ENCODE measurements at regions not wholly inside any gene's neighbourhood (a gene's known extent, or its start where the extent isn't known, plus 50 kb on each side); places are given as distances from the start of the nearest gene placed in this dataset.
A peak's percentile ranks its signal among the peaks of the same experiment; 100 is the strongest.
"Not testable (repeated sequence)": the region's sequence is repeated elsewhere in the genome, so short reads cannot be mapped to it uniquely, and the experiment has no call there.

GRCh38 chrX:149420566-149420965 lies 84.5 kb downstream of the IDS start:
- not testable (repeated sequence) for H3K27ac ChIP-seq (ENCODE audit: low read depth, low read length)
- H3K9me3 ChIP-seq (ENCODE audit: control insufficient read depth, insufficient read depth, low read depth, low read length): peaks cover 32% of the 10 kb centered on the region

DNA sequence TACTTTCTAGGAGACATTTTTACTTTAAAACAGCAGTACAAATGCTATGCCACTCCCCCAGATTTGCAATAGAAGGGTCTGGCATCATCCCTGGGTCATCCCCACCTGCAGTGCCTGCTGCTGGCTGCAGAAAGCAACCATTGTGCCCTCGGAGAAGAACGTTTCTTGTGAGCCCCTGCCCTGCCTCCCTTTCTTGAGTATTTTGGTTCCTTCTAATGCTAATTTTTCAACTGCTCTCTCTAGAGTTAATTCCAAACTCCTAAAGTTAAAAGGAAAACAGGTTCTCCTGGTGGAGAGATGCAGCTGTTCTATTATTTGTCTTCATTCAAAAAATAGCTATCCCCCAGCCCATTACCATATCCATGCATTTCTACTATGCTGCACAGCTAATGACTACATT lies 107.1 kb downstream of the IDS start:
- peaks cover 17% of the 10 kb centered on the region; the same call in 1 of the 2 replicates for H3K9me3 ChIP-seq (ENCODE audit: control insufficient read depth, insufficient read depth, low read depth, low read length)
- H3K4me1 ChIP-seq (ENCODE audit: control insufficient read depth, insufficient read depth, low read length): peaks cover 15% of the 10 kb centered on the region
- peak overlapping the region; percentile 87 for H3K27ac ChIP-seq (ENCODE audit: low read depth, low read length)
- H3K36me3 ChIP-seq (ENCODE audit: control insufficient read depth, insufficient read depth, low read length): no peaks in the 10 kb centered on the region
- H3K9ac ChIP-seq (ENCODE audit: low read length): no peak overlapping the region
- H3K27me3 ChIP-seq (ENCODE audit: control insufficient read depth, insufficient read depth, low read length): no peaks in the 10 kb centered on the region
- no peak overlapping the region for H3K4me3 ChIP-seq (ENCODE audit: low read depth, low read length)

More at GRCh38 chrX:149420566-149420965, 84.5 kb downstream of the IDS start:
- not testable (repeated sequence) for H3K36me3 ChIP-seq (ENCODE audit: control insufficient read depth, insufficient read depth, low read length); H3K27me3 ChIP-seq (ENCODE audit: control insufficient read depth, insufficient read depth, low read length); H3K4me1 ChIP-seq (ENCODE audit: control insufficient read depth, insufficient read depth, low read length); H3K4me3 ChIP-seq (ENCODE audit: low read depth, low read length); H3K9ac ChIP-seq (ENCODE audit: low read length)

- peaks cover 17% of the 10 kb centered on the region; the same call in 1 of the 2 replicates for H3K9me3 ChIP-seq (ENCODE audit: control insufficient read depth, insufficient read depth, low read depth, low read length)
- no peak overlapping the region for H3K4me3 ChIP-seq (ENCODE audit: low read depth, low read length)
- no peaks in the 10 kb centered on the region for H3K27me3 ChIP-seq (ENCODE audit: control insufficient read depth, insufficient read depth, low read length)
- H3K4me1 ChIP-seq (ENCODE audit: control insufficient read depth, insufficient read depth, low read length): peaks cover 4% of the 10 kb centered on the region; the same call in 1 of the 2 replicates
- H3K9ac ChIP-seq (ENCODE audit: low read length): no peak overlapping the region
- H3K27ac ChIP-seq (ENCODE audit: low read depth, low read length): no peak overlapping the region
- H3K36me3 ChIP-seq (ENCODE audit: control insufficient read depth, insufficient read depth, low read length): no peaks in the 10 kb centered on the region
Measured at GRCh38 chrX:149392921-149393320, 112.2 kb downstream of the IDS start.

- Histone ChIP-seq H3K27me3 (ENCODE audit: control insufficient read depth, insufficient read depth, low read length) (no peaks in the 10 kb centered on the region), H3K27ac (ENCODE audit: low read depth, low read length) (no peak overlapping the region), H3K4me3 (ENCODE audit: low read depth, low read length) (no peak overlapping the region), H3K4me1 (ENCODE audit: control insufficient read depth, insufficient read depth, low read length) (no peaks in the 10 kb centered on the region), H3K9me3 (ENCODE audit: control insufficient read depth, insufficient read depth, low read depth, low read length) (peaks cover 12% of the 10 kb centered on the region; the same call in 1 of the 2 replicates), H3K9ac (ENCODE audit: low read length) (no peak overlapping the region), H3K36me3 (ENCODE audit: control insufficient read depth, insufficient read depth, low read length) (no peaks in the 10 kb centered on the region)
Measured at GRCh38 chrX:149383852-149384251, 121.3 kb downstream of the IDS start.

DNA sequence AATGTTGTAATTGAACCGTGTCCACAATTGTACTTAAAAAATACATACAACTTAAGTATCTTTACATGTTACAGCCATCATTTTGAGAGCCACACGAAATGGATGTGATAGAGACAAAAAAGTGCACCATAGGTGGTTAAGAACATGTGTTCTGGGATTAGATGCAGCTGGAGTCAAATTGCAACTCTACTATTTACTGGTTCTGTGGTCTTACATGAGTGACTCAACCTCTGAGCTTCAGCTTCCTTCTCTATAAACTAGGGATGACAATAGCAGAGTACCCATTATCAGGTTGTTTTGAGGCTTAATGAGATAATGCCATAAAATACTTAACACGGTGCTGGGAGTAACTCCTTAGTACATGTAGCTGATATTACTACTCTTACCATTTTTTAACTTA lies 130.4 kb downstream of the IDS start:
- peaks cover 4% of the 10 kb centered on the region; the same call in 1 of the 2 replicates for H3K4me1 ChIP-seq (ENCODE audit: control insufficient read depth, insufficient read depth, low read length)
- no peaks in the 10 kb centered on the region; the same call in 1 of the 2 replicates for H3K27me3 ChIP-seq (ENCODE audit: control insufficient read depth, insufficient read depth, low read length)
- no peaks in the 10 kb centered on the region for H3K9me3 ChIP-seq (ENCODE audit: control insufficient read depth, insufficient read depth, low read depth, low read length)
- no peak overlapping the region for H3K4me3 ChIP-seq (ENCODE audit: low read depth, low read length)
- no peak overlapping the region for H3K27ac ChIP-seq (ENCODE audit: low read depth, low read length)
- no peaks in the 10 kb centered on the region for H3K36me3 ChIP-seq (ENCODE audit: control insufficient read depth, insufficient read depth, low read length)
- H3K9ac ChIP-seq (ENCODE audit: low read length): no peak overlapping the region

GRCh38 chrX:149372866-149373265 lies 132.2 kb downstream of the IDS start:
- H3K27me3 ChIP-seq (ENCODE audit: control insufficient read depth, insufficient read depth, low read length): no peaks in the 10 kb centered on the region; the same call in 1 of the 2 replicates
- no peaks in the 10 kb centered on the region for H3K9me3 ChIP-seq (ENCODE audit: control insufficient read depth, insufficient read depth, low read depth, low read length)
- H3K27ac ChIP-seq (ENCODE audit: low read depth, low read length): no peak overlapping the region
- H3K36me3 ChIP-seq (ENCODE audit: control insufficient read depth, insufficient read depth, low read length): no peaks in the 10 kb centered on the region
- no peak overlapping the region for H3K9ac ChIP-seq (ENCODE audit: low read length)
- no peak overlapping the region for H3K4me3 ChIP-seq (ENCODE audit: low read depth, low read length)
- peaks cover 4% of the 10 kb centered on the region; the same call in 1 of the 2 replicates for H3K4me1 ChIP-seq (ENCODE audit: control insufficient read depth, insufficient read depth, low read length)

DNA sequence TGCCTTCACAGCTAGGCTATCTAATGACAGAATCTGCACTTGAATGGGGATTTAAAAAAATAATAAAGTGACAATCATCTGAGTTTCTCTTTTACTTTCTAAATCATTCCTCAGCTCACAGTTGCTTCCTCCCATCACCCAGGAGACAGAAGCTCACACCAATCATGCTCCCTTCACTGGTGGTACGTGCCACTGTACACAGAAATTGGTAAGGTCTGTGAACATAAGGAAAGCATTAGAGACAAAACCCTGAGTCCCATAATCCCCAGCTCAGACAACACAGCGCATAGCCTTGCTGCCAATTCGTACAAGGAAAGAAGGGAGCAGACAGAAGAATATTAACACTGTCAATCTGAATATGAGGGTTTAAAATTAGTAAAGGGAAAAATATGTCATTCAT lies 133.1 kb downstream of the IDS start:
- Histone ChIP-seq H3K27ac (ENCODE audit: low read depth, low read length) (no peak overlapping the region), H3K36me3 (ENCODE audit: control insufficient read depth, insufficient read depth, low read length) (no peaks in the 10 kb centered on the region), H3K9ac (ENCODE audit: low read length) (no peak overlapping the region)

GRCh38 chrX:149370097-149370496 lies 135.0 kb downstream of the IDS start:
- H3K9me3 ChIP-seq (ENCODE audit: control insufficient read depth, insufficient read depth, low read depth, low read length): no peaks in the 10 kb centered on the region
- no peaks in the 10 kb centered on the region for H3K36me3 ChIP-seq (ENCODE audit: control insufficient read depth, insufficient read depth, low read length)
- no peak overlapping the region for H3K9ac ChIP-seq (ENCODE audit: low read length)
- no peak overlapping the region for H3K27ac ChIP-seq (ENCODE audit: low read depth, low read length)
- H3K4me1 ChIP-seq (ENCODE audit: control insufficient read depth, insufficient read depth, low read length): peaks cover 6% of the 10 kb centered on the region
- H3K27me3 ChIP-seq (ENCODE audit: control insufficient read depth, insufficient read depth, low read length): no peaks in the 10 kb centered on the region; the same call in 1 of the 2 replicates
- H3K4me3 ChIP-seq (ENCODE audit: low read depth, low read length): no peak overlapping the region

More for the DNA sequence above, 133.1 kb downstream of the IDS start:
- Histone ChIP-seq H3K9me3 (ENCODE audit: control insufficient read depth, insufficient read depth, low read depth, low read length) (no peaks in the 10 kb centered on the region), H3K4me1 (ENCODE audit: control insufficient read depth, insufficient read depth, low read length) (peaks cover 4% of the 10 kb centered on the region; the same call in 1 of the 2 replicates), H3K27me3 (ENCODE audit: control insufficient read depth, insufficient read depth, low read length) (no peaks in the 10 kb centered on the region; the same call in 1 of the 2 replicates), H3K4me3 (ENCODE audit: low read depth, low read length) (no peak overlapping the region)

DNA sequence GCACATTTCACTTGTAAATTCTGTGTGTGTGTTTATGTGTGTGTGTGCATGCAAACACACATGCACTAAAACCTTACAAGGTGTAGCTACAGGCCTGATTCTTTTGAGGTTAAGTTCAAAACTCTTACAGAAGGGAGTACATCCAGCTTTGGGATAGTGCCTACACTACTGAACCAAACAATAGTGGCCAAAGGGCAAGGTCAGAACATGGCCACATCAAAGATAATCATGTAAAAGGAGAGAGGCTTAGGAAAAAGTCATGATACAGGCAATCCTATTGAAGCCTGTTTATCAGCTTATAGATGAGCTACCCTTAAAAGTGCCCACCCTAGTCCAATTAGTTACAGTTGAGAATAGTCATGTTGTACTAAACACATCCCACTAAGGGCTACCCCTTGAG lies 139.6 kb downstream of the IDS start:
- 0 out of 2 replicates have a peak, but pooled peaks cover 8% of the 10 kb centered on the region for H3K9me3 ChIP-seq (ENCODE audit: control insufficient read depth, insufficient read depth, low read depth, low read length)
- no peak overlapping the region for H3K27ac ChIP-seq (ENCODE audit: low read depth, low read length)
- H3K9ac ChIP-seq (ENCODE audit: low read length): no peak overlapping the region
- H3K4me3 ChIP-seq (ENCODE audit: low read depth, low read length): no peak overlapping the region
- no peaks in the 10 kb centered on the region for H3K27me3 ChIP-seq (ENCODE audit: control insufficient read depth, insufficient read depth, low read length)
- H3K36me3 ChIP-seq (ENCODE audit: control insufficient read depth, insufficient read depth, low read length): no peaks in the 10 kb centered on the region
- peaks cover 3% of the 10 kb centered on the region; the same call in 1 of the 2 replicates for H3K4me1 ChIP-seq (ENCODE audit: control insufficient read depth, insufficient read depth, low read length)

- no peak overlapping the region for H3K4me3 ChIP-seq (ENCODE audit: low read depth, low read length)
Measured at GRCh38 chrX:149365061-149365460, 140.0 kb downstream of the IDS start.

GRCh38 chrX:149363965-149364364 lies 141.1 kb downstream of the IDS start:
- Histone ChIP-seq H3K9me3 (ENCODE audit: control insufficient read depth, insufficient read depth, low read depth, low read length) (peaks cover 12% of the 10 kb centered on the region; the same call in 1 of the 2 replicates), H3K36me3 (ENCODE audit: control insufficient read depth, insufficient read depth, low read length) (no peaks in the 10 kb centered on the region), H3K27ac (ENCODE audit: low read depth, low read length) (no peak overlapping the region), H3K4me1 (ENCODE audit: control insufficient read depth, insufficient read depth, low read length) (peaks cover 3% of the 10 kb centered on the region; the same call in 1 of the 2 replicates), H3K4me3 (ENCODE audit: low read depth, low read length) (no peak overlapping the region), H3K9ac (ENCODE audit: low read length) (no peak overlapping the region), H3K27me3 (ENCODE audit: control insufficient read depth, insufficient read depth, low read length) (no peaks in the 10 kb centered on the region)

More at GRCh38 chrX:149365061-149365460, 140.0 kb downstream of the IDS start:
- Histone ChIP-seq H3K27me3 (ENCODE audit: control insufficient read depth, insufficient read depth, low read length) (no peaks in the 10 kb centered on the region), H3K4me1 (ENCODE audit: control insufficient read depth, insufficient read depth, low read length) (peaks cover 3% of the 10 kb centered on the region; the same call in 1 of the 2 replicates), H3K9me3 (ENCODE audit: control insufficient read depth, insufficient read depth, low read depth, low read length) (0 out of 2 replicates have a peak, but pooled peaks cover 10% of the 10 kb centered on the region), H3K9ac (ENCODE audit: low read length) (no peak overlapping the region), H3K27ac (ENCODE audit: low read depth, low read length) (no peak overlapping the region), H3K36me3 (ENCODE audit: control insufficient read depth, insufficient read depth, low read length) (no peaks in the 10 kb centered on the region)

Measured in HUES6 (cell line).